ENCODE measurements at regions not wholly inside any gene's neighbourhood (a gene's known extent, or its start where the extent isn't known, plus 50 kb on each side); places are given as distances from the start of the nearest gene placed in this dataset.

DNA sequence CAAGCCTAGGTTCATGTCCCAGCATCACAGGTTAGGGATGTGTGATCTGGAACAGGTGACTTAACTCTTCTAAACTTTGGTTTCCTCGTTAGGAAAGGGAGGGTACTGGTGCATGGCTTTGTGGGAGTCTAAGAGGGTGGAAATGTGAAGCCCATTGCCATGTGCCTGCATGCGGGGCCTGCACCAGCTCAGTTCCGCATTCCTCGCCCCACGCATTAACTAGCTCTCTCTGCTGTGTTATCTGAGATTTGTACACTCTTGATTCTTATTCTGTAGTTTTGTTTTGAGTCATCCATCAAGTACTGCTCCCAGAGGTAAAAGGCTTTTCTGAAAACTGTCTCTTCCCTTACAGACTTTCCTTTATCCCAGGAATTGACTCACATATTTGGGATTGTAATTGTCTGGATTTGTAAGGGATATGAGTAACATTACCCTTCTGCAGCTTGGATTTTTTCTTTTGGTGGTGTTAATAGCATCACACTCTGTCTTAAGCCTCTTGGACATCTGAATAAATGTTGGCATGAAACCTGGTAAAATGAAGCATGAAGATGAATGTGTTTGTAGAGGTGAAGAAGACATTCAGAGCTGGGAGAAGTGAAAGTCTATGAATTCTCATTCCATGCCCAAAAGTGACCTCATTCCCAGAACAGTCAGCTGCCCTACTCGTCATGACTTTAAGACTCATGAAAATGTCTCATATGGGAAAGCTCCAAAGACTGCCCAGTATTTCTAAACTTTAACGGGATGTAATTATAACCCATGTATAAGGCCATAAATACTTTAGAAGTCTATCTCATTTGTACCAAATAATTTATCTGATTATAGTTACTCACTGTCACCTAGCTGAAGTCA, 357.3 kb downstream of the FOXA2 start:
- H3K36me3 ChIP-seq (ENCODE audit: insufficient read depth, low read length), result no peaks in the 10 kb centered on the region
- no peaks in the 10 kb centered on the region for H3K27me3 ChIP-seq (ENCODE audit: insufficient read depth, low read length, poor library complexity, severe bottlenecking)
- H3K4me3 ChIP-seq (ENCODE audit: low read length, poor library complexity, severe bottlenecking), result no peak overlapping the region
- H3F3A ChIP-seq (ENCODE audit: low read depth), result no peaks in the 10 kb centered on the region
- TF ChIP-seq EZH2phosphoT487 (IDR thresholded peaks at IDR 0.05; ENCODE audit: borderline replicate concordance) (no peak), CTCF (conservative IDR thresholded peaks at IDR 0.05; ENCODE audit: low read length) (no peak)
- no peak overlapping the region for H2AFZ ChIP-seq (ENCODE audit: low read length)
- H3K9me2 ChIP-seq (replicated peaks; ENCODE audit: low read depth, low read length), result no peaks in the 10 kb centered on the region
- no peak overlapping the region for H3K9ac ChIP-seq (ENCODE audit: low read depth, low read length, poor library complexity, severe bottlenecking)
- H3K9me3 ChIP-seq (ENCODE audit: insufficient read depth, low read depth, low read length), result no peaks in the 10 kb centered on the region
- H3K4me2 ChIP-seq (ENCODE audit: low read depth, low read length, poor library complexity, severe bottlenecking), result no peak overlapping the region
- peaks cover 26% of the 10 kb centered on the region for H3K4me1 ChIP-seq (ENCODE audit: insufficient read depth, low read length, poor library complexity, severe bottlenecking)
- no peaks in the 10 kb centered on the region for H4K20me1 ChIP-seq (ENCODE audit: insufficient read depth, low read length, poor library complexity, severe bottlenecking)
- H3K79me2 ChIP-seq (ENCODE audit: insufficient read depth, low read length), result no peaks in the 10 kb centered on the region

DNA sequence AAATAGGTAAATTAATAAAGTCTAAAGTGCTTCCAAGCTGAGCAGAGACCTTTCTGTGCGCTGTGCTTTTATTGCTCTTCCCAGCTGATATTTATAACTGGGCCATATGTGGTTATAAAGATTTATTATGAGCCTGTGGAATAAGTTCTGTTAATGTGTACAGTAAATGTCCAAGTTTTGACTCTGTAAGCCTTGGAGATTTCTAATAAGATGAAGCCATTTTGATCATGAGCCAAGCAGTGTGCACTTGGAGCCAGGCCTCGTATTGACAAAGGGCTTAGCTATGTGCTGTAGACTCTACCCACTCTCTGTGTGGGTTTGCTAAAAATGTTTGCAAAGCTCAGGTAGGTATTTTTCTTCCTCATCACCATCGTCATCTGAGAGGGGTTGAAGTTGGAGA, 361.1 kb downstream of the FOXA2 start:
- Histone ChIP-seq H3K36me3 (ENCODE audit: insufficient read depth, low read length) (no peaks in the 10 kb centered on the region), H3K4me1 (ENCODE audit: insufficient read depth, low read length, poor library complexity, severe bottlenecking) (peaks cover 10% of the 10 kb centered on the region), H4K20me1 (ENCODE audit: insufficient read depth, low read length, poor library complexity, severe bottlenecking) (no peaks in the 10 kb centered on the region), H3K4me3 (ENCODE audit: low read length, poor library complexity, severe bottlenecking) (no peak overlapping the region), H3F3A (ENCODE audit: low read depth) (no peaks in the 10 kb centered on the region), H3K4me2 (ENCODE audit: low read depth, low read length, poor library complexity, severe bottlenecking) (no peak overlapping the region), H3K79me2 (ENCODE audit: insufficient read depth, low read length) (no peaks in the 10 kb centered on the region), H3K9me3 (ENCODE audit: insufficient read depth, low read depth, low read length) (no peaks in the 10 kb centered on the region), H3K9me2 (replicated peaks; ENCODE audit: low read depth, low read length) (no peaks in the 10 kb centered on the region), H3K9ac (ENCODE audit: low read depth, low read length, poor library complexity, severe bottlenecking) (no peak overlapping the region), H3K27me3 (ENCODE audit: insufficient read depth, low read length, poor library complexity, severe bottlenecking) (no peaks in the 10 kb centered on the region), H2AFZ (ENCODE audit: low read length) (peak overlapping the region; percentile 67)
- no peak for TF ChIP-seq EZH2phosphoT487 (IDR thresholded peaks at IDR 0.05; ENCODE audit: borderline replicate concordance)
- no peak for TF ChIP-seq CTCF (conservative IDR thresholded peaks at IDR 0.05; ENCODE audit: low read length)

DNA sequence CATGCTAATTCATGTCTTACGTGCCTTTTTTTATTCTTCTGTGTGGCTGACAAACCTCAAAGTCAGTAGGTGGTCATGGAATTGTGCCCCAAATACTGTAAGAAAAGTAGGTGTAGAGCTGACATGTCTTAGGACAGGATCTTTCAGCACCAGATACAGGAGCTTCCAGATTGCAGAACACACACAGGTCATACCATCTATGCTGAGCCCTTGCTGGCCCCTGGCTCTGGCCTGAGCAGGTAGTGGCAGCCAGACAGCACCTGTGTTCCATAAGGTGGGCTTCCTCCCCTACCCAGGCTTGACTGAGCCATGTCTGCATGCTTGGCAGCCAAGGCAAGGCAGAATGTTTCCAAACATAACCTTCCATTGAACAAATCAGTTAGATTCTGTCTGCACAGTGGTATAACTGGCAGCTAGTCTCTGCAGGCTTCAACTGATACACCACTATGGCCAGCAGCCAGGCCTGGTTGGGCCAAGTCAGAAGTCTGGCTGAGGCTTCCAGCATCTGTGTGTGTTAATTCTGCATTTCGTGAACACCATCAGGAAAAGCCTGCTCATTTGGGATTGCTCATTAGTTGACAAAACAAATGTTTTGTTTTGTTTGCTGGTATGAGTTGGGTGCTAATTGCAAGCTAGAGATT, 366.5 kb downstream of the FOXA2 start:
- Histone ChIP-seq H4K20me1 (ENCODE audit: insufficient read depth, low read length, poor library complexity, severe bottlenecking) (no peaks in the 10 kb centered on the region), H3K4me3 (ENCODE audit: low read length, poor library complexity, severe bottlenecking) (no peak overlapping the region), H3K4me1 (ENCODE audit: insufficient read depth, low read length, poor library complexity, severe bottlenecking) (peaks cover 10% of the 10 kb centered on the region), H2AFZ (ENCODE audit: low read length) (peak overlapping the region; percentile 13; the same call in 1 of the 2 replicates), H3K4me2 (ENCODE audit: low read depth, low read length, poor library complexity, severe bottlenecking) (no peak overlapping the region), H3K9me2 (replicated peaks; ENCODE audit: low read depth, low read length) (no peaks in the 10 kb centered on the region), H3K79me2 (ENCODE audit: insufficient read depth, low read length) (no peaks in the 10 kb centered on the region), H3K9me3 (ENCODE audit: insufficient read depth, low read depth, low read length) (no peaks in the 10 kb centered on the region), H3K27me3 (ENCODE audit: insufficient read depth, low read length, poor library complexity, severe bottlenecking) (no peaks in the 10 kb centered on the region), H3K9ac (ENCODE audit: low read depth, low read length, poor library complexity, severe bottlenecking) (no peak overlapping the region), H3F3A (ENCODE audit: low read depth) (no peaks in the 10 kb centered on the region), H3K36me3 (ENCODE audit: insufficient read depth, low read length) (no peaks in the 10 kb centered on the region)
- no peak for TF ChIP-seq CTCF (conservative IDR thresholded peaks at IDR 0.05; ENCODE audit: low read length)
- no peak for TF ChIP-seq EZH2phosphoT487 (IDR thresholded peaks at IDR 0.05; ENCODE audit: borderline replicate concordance)

Data from Loucy (cell line).